ENCODE measurements at regions not wholly inside any gene's neighbourhood (a gene's known extent, or its start where the extent isn't known, plus 50 kb on each side); places are given as distances from the start of the nearest gene placed in this dataset.
"Not testable (repeated sequence)": the region's sequence is repeated elsewhere in the genome, so short reads cannot be mapped to it uniquely, and the experiment has no call there.

DNA sequence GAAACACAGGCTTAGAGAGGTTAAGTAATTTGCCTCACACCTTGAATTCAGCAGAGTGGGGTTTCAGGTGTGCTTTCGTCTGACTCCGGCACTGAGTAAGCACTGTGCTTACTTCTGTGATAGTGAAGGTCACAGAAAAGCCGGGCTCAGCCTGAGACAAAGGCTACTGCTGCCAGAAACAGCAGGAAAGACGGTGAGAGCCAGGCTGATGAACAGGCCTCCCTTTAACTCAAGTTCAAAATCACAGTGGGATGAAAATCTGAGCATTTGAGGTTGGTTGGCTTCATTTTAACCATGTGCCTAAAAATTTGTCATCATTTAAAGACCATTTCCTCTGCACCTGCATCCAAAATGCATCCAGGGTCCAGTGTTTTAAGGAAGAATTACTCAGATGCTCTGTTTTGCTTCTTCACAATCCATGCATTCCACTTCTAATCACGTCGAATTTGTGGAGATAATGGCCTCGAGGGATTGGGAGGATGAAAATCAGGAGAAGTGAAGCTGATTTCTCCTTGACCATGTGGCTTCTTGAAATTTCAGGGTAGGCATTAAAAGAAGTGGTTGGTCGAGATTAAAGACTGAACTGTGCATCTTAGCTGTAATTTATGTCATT, 121.2 kb upstream of the LNX1 start:
- DNase-seq: no peak

DNA sequence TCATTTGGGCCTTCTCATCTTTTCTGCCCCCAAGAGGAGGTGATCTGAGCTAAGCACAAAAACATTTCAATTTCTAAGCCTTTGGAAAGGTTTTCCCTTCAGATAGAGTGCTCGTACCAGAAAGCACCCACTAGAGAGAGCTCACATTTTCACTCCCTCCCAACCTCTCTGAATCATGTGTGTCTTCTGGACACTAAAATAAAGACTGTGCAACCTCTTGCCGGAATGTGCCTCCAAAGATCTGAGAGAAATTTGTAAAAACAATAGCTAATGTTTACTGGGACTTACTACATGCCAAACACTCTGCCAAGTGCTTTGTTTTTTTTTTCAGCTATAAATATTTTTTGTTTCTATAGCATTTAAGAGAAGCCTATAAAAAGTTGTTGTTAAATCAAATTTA, 120.6 kb upstream of the LNX1 start:
- DNase-seq: no peak

DNA sequence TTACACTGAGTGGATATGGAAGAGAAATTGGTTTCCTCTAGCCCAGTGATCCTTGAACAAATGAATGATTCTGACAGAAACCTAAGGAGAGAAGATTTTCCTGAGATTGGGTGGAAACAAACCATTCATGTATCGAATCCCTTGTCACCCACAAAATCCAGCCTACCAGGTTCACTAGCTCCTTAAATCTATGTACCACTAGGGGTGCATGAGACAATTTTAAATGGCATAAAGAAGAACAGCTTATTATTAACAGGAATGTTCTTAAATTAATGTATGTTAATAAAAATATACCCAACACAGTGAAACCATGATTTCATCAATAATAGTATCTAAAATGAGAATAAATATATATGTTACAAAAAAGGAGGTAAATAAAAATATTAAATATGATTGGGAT, 118.4 kb upstream of the LNX1 start:
- no peak for DNase-seq

DNA sequence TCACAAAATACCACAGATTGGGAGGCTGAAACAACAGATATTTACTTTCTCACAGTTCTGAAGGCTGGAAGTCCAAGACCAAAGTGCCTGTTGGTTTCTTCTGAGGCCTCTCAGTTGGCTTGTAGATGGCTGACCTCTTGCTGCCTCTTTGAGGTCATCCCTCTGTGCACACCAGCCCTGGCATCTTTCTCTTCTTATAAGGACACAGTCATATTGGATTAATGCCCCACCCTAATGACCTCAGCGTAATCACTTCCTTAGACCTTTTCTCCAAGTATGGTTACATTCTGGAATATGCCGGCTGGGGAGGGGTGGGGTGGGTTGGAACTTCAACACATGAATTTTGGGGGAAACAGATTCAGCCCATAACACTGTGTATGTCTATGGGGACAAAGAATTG, 116.2 kb upstream of the LNX1 start:
- no peak for DNase-seq

DNA sequence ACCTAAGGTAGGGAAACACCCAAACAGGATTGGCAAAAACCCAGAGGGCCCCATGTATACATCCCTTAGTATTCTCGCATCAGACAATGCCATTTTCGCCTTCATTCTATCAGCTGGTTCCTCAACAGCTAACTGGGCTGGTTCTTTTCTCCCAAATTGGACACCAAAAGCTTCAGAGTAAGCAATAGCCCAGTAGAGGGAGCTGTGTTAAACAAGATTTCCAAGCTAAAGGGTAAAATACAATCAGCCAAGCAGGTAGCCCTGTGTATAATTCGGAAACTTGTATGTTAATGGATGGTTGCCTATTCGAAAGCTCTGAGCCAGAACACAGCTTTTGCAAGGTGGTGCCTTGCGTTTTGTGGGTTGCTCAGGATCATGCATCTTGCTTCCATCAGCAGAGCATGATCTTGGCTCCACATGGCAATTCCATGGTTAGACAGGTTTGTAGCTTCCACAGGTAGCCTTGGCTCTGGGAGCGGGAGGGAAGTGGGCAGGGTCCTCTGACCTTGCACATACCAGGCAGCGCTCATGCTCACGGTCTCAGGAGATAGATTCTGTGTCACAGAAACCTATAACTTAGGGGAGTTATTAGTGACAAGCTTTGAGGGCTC, 115.2 kb upstream of the LNX1 start:
- DNase-seq: peak in 1 of 5 experiments; percentile 5

DNA sequence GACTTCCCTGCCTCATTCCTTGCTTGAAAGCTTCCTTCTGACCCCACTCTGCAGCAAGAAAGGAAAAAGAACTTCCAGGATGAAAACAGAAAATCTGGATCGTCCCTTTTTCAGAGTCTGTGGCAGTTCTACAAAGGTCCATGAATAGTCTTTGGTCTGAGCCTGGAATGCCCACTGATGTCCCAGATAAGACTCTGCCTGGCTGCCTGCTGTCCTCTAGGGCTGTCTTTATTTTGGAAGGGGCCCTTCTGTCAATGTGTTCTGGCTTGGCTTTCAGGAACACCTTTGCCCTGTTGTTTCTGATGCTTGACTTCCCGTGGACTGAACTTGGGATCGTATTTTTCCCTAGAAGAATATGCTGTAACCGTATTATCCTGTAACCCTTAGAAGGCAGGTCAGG, 114.7 kb upstream of the LNX1 start:
- DNase-seq: no peak

DNA sequence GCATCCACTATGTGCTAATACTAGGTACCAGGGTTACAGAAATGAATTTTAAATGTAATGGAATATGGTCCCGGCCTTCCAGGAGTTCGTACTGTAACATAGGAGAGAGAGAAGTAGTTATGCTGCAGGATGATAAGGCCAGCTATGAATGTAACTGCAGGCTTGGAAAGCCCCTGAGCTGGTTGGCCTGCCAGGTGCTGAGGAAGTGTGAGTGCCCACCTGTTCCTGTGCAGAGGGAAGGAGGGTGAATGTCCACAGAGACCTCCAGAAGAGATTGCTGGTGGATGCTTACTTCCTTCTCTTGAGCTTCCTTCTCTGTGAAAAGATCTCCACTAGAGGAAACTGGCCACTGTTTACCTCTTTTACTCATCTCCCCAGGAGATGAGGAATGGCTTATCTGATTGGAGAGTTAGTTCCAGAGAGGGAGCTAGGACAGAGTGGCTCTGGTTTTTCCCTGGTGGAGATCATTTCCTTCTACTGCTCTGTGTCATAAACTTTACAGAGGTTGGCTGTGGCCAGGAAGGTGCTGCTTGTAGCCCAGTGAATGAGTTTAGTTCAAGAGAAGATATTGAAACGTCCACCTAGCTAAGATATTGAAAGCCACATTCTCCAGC, 114.0 kb upstream of the LNX1 start:
- DNase-seq: no peak

DNA sequence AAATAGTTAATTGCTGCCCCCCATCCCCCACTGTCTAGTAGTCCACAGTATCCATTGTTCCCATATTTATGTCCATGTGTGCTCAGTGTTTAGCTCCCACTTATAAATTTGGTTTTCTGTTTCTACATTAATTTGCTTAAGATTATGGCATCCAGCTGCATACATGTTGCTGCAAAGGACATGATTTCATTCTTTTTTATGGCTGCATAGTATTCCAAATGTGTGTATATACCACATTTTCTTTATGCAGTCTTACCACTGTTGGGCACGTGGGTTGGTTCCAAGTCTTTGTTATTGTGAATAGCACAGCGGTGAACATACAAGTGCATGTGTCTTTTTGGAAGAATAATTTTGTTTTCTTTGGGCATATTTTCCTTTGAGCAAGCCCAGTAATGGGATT, 113.0 kb upstream of the LNX1 start:
- no peak for DNase-seq

DNA sequence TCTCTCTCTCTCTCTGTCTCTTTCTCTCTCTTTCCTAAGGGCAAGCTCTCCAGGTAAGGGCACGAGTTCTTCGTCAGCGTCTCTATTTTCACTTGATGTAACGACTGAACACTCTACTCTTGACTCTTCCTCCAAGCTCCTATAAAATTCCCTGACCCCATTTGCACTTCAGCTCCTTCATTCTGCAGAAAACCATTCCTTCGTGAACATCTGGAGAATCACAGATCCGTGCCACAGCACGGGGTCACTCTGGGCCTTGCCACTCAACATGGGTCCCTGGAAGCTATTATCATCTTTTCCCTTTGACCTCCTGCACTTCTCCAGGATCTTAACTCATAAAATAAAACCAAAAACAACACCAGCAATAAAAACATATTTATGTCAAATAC, 112.0 kb upstream of the LNX1 start:
- DNase-seq: no peak

DNA sequence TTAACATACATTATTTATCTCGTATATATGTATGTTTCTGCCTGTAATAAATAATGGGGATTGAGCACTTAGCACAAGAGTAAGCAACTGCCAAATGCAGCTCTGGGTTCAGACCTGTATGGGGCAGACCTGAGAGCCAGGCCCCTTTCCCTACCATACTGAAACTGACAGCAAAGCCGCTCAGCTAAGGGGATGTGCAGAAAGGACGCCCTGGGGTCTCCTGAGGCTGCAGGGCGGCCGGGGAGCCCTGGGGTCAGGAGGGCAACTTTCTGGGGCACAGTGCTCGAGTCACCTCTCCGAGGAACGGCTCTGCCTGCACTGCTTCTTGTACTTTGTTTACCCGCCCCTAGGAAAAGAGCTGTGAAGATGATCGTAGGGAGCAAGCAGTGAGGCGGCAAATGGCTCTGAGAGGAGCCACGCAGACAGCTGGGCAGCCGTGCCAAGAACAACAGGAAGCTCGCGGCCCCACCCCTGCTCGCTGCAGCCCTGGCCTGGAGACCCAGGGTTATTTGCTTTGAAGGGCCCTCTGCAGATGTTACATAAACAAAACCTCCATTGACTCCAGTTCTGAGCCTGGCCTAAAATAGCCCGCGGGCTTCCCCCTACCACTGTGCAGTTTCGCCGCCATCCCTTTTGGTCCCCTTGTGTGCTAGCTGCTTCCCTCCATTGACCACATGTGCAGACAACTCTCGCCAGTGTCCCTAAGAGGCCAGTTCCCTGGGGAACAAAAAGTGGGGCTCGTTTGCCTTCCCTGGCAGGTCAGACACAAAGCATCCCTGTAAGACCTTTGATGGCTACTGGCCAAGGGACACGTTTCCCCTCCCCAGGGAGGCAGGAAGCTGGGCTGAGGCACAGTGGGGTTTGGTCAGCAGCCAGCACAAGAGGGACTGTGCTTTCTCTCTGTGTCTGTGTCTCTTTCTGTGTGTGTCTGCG, 111.3 kb upstream of the LNX1 start:
- DNase-seq: peak in 1 of 5 experiments; percentile 15

DNA sequence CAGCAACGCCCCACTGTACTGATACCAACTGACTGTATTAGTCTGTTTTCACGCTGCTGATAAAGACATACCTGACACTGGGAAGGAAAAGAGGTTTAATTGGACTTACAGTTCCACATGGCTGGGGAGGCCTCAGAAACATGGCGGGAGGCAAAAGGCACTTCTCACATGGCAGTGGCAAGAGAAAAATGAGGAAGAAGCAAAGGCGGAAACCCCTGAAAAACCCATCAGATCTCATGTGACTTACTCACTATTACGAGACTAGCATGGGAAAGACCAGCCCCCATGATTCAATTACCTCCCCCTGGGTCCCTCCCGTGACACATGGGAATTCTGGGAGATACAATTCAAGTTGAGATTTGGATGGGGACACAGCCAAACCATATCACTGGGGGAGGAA, 110.0 kb upstream of the LNX1 start:
- not testable (repeated sequence) for DNase-seq

DNA sequence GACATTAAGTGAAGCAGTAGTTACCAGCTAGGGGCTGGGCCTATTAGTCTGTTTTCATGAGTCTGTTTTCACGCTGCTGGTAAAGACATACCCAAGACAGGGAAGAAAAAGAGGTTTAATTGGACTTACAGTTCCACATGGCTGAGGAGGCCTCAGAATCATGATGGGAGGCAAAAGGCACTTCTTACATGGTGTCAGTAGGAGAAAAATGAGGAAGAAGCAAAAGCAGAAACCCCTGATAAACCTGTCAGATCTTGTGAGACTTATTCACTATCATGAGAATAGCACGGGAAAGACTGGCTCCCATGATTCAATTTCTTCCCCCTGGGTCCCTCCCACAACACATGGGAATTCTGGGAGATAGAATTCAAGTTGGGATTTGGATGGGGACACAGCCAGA, 108.0 kb upstream of the LNX1 start:
- not testable (repeated sequence) for DNase-seq

DNA sequence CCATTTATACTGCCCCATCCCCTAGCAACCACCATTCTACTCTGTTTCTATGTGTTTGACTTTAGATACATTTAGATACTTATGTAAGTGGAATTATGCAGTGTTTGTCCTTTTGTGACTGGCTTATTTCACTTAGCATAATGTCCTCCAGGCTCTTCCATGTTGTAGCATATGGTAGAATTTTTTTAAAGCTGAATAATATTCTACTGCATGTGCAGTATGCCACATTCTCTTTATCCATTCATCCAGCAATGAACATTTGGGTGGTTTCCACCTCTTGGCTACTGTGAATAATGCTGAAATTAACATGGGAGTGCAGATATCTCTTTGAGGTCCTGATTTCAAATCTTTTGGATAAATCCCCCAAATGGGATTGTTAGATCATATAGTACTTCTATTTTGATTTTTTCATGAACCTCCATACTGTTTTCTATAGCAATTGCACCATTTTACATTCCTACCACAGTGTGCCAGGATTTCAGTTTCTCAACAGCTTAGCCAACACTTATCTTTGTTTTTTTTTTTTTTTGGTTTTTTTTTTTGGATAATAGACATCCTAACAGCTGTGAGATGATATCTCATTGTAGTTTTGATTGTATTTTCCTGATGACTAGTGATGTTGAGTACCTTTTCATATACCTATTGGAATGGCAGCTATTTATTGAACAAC, 105.9 kb upstream of the LNX1 start:
- no peak for DNase-seq

DNA sequence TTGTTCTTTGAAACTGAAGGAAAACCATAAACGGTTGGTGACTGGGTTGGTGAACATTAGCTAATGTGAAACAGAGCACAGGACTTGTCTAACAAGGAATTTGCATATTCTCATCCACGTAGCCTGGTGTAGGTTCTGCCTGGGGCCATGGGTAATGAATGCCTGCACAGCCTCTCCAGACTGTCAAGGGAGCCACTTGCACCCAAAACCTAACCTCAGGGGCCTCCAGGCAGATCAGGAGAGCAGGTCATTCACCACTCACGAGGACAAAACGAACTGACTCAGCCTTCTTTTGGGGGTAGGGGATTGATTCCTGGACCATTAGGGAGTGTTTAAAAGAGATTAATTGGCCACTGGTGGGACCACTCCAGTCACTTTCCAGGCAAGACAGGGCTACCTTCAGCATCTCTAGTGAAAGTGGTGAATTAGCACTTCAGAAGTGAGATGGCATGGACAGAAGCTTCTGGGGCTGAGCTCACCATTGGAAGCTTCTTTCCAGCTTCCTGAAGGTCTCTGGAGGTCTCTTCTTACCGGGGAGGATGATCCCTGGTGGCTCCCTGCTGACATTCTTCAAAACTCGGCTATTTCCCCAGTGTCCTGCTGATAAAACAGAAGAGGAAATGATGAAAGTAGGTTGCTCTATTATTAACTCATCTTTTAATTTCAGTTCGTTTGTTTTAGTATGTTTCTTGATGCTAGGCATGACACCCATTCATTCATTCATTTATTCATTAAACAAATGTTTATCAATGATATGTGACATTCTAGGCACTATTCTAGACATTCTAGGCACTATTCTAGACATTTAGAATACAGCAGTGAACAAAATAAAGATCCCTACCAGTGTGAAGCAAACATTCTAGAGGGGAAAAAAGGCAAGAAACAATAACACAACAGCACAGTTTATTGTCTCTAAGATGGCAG, 104.5 kb upstream of the LNX1 start:
- no peak for DNase-seq

DNA sequence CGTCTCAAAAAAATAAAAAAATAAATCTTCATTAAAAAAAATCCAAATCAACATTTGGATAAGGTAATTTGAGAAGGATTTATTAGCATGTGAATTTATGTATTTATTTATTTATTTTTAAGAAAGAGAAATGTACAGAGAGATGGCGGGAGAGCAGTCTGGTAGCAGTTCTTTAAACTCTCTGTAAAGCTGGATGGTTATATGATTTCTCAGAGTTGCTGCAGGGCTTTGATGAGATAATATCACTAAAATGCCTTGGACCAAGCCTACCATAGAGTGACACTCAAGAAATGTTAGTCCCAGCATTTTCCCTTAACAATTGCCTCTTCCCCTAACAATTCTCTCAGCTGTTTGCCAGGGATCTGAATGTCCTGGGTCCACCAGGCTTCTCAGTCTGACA, 103.4 kb upstream of the LNX1 start:
- DNase-seq: no peak

DNA sequence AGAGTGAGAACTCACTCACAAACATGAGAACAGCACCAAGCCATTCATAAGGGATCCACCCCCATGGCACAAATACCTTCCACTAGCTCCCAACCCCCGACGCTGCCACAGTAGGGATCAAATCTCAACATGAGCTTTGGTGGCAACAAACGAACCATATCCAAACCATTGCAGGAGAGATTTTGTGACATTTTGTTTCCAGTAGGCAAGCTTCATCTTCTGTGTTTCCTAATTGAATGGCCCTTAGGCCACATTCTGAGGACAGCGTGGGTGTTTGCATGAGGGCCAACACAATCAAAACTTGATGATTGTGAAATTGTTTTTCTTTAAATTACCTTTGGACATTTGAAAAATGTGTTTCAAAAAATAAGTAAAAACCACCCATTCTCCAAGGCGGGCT, 102.6 kb upstream of the LNX1 start:
- no peak for DNase-seq

DNA sequence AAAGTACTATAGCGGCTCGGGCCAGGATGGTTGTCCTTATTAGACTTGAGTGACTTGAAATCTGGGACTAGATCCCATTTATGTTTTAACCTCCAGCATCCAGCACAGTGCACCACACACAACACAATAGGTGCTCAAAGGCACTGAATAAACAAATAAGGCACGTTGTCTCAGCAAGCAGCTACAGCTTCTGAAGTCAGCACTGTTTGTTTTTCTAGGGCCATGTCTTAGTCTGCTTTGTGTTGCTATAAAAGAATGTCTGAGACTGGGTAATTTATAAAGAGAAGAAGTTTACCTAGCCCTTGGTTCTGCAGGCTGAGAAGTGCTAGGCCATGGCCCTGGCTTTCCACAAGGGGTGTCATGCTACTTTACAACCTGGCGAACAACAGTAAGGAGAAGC, 102.1 kb upstream of the LNX1 start:
- no peak for DNase-seq

DNA sequence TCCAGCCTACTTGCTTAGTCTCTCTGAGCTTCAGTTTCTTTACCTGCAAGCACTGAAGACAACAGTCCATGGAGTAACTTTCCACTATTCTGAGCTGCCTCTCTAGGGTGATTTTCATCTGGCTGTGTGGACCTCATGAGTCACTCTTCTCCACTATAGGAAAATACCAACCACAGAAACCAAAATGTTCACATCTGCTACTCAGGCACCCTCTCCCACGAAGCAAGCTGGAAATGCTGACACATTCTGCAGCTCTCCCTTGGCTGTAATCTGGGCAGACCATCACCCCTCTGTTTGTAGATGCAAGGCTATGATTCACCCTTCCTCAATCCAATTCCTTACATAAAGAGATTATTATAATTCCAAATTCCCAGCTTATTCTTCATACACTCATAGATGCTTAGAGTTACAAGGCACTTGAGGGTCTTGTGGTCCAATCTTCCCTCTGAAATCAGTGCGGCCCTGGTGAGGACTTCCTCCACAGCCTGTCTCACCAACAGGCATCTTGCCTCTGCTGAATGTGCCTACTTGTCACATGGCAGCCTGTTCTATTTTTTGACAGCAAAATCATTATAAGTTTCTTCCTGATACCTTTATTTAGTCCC, 97.0 kb upstream of the LNX1 start:
- DNase-seq: peak in 1 of 5 experiments; percentile 45

DNA sequence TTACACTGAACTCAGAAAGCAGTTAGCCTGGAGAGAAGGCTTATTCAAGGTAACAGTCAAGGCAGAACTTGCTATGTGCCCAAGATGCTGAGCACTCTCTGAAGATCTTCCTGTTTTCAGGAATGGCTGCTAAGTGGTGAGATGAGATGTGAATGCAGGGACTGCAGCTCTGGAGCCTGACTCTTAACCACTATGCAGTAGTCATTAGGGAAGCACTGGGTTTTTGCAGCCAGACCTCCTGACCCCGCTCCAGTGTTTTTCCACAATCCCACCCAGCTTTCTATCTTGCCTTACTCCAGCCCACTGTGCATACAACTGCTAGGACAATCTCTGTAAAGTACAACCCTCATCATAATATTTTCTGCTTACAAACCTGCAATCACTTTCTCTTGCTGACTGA, 95.2 kb upstream of the LNX1 start:
- DNase-seq: no peak

DNA sequence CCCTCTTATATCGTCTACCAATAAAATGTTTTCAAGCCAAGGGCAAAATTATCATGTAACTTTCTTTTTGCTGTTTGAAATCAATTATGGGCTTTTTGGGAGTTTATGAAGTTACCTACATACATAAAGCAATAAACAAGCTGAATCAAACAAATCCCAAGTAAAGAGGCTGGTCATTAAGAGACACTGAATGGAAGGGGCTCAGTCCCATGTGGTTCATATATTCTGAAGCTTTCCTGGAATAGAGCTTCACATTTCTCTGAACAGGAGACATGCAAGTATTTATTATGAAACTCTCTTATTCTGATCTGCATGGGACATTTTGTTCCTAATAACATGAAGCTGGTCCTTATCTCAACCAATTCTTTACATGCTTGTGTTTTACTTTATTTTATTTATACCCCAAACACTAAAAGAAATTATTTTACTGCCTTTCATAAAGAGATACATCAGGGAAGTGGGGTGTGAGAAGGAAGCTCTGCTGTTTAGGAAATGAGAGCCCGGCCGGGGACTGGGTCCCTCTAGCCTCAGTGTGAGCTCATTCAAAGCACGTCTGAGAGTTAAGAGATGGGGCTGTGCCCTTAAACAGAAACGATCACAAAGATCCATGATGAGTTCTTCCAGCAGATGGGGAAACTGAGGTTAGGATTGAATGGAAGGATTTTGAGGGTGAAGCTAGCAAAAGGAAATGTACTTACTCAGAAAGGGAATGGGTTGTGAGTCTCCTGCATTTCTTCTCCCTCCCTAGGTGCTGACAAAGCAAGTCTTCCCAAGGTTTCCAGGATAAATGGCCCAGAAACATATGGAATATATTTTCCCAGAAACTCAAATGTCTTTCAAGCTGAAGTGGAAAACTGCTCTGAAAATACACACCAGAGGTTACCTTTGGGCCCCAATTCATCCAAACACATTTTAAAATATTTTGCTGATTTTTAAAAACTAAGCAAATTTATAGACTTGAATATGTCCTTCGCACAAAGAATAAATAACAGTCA, 93.1 kb upstream of the LNX1 start:
- DNase-seq: no peak

All from T-helper 2 cell (primary cell).